ENCODE measurements at regions not wholly inside any gene's neighbourhood (a gene's known extent, or its start where the extent isn't known, plus 50 kb on each side); places are given as distances from the start of the nearest gene placed in this dataset.
"Not testable (repeated sequence)": the region's sequence is repeated elsewhere in the genome, so short reads cannot be mapped to it uniquely, and the experiment has no call there.

DNA sequence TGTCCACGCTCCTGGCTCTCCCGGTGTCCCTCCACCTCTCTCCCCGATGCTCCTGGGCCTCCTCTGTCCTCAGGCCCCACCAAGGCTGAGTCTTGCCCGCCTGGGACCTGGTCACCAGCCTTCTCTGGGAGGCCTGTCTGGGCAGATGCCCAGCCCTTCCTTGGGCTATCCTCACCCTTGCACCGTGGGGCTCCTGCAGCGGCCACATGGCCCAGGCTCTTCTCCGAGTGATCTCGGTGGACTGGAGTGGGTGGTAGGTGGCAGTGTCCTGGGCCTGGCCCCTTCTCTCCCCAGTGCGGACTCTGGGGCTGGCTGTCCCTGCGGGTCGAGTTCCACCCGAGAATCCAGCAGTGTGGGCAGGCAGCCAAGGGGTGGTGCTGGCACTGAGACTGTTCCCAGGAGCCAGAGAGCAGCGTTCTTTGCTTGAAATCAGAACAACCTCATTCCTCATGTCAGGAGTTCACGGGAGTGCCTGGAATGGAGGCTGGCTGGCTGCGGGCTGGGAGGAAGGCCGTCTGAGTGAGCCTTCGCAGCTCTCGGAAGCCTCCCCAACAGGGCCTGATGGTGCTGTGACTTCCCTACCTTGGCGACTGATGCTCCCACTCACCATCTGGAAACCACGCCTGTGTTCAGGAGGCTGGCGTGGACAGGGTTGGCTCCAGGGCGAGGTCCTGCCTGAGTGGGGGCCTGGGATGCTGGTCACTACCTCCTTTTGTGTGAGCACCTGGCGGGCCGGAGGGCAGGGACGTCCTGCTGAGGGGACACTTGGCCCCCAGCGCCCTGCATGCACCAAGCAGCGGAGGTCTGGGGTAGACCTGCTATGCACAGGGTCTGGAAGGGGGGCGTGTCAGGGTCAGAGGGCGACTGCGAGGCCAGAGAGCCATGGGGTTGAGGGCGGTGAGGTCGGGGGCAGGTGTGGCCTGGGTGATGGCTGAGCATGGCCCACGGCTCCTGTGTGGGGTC lies 113.9 kb downstream of the TMEM121 start:
- not testable (repeated sequence) for DNase-seq (ENCODE audit: low spot score)

DNA sequence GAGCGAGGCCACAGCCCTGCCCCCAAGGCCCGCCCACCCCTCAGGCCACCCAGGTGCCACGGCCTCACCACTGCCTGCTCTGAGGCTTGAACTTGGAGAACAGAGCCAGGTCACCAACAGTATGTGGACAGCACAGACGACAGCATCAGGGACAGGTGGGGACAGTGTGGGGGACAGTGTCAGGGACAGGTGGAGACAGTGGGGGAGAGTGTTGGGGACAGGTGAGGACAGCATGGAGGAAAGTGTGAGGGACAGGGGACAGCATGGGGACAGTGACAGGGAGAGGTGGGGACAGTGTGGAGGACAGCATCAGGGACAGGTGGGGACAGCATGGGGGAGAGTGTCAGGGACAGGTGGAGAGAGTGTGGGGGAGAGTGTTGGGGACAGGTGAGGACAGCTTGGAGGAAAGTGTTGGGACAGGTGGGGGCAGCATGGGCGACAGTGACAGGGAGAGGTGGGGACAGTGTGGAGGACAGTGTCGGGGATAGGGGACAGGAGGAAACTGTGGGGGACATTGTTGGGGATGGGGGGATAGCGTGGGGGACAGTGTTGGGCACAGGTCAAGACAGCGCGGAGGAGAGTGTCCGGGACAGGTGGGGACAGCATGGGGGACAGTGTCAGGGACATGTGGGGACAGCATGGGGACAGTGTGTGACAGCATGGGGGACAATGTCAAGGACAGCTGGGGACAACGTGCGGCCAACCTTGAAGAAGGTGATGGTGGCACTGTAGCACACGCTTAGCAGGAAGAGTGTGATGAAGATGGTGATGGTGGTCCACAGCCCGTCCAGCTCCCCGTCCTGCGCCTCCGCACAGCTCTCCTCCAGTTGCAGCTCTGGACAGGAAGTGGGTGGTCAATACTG lies 114.9 kb downstream of the TMEM121 start:
- DNase-seq (ENCODE audit: low spot score): no peak

DNA sequence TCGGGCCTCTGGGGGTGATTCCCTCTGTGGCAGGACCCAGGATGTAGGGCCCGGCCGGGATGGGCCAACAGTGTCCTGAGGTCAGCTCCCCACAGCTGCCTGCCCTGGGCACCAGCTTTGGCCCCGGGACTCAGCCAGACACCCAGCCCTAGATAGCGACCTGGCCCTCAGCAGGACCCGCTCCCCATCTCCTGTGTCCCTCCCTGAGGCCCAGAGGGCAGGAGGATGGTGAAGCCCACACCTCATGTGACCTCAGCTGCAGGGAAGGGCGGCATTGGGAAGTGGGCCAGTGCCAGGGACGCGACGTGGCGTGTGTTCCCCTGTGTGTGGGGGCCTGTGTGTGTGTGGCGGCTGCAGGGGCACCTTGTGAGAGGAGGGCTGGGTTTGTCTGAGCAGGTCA lies 115.6 kb downstream of the TMEM121 start:
- DNase-seq (ENCODE audit: low spot score): not testable (repeated sequence)

DNA sequence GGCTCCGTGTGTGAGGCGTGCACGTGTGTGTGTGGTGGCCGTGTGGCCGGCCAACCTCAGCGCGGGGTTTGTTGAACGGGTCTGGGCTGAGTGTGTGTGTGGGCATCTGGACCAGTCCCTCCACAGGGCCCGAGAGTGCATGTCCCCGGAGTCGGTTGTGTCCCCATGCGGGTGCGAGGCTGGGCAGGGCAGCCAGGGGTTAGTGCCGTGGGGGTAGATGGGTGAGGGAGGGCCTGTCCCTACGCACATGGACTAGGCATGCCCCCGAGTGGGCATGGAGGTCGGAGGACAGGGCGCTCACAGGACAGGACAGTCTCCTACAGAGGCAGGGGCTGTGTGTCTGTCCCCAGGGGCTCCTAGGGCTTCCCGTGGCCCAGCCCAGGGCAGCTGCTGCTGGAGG lies 116.1 kb downstream of the TMEM121 start:
- DNase-seq (ENCODE audit: low spot score): not testable (repeated sequence)

DNA sequence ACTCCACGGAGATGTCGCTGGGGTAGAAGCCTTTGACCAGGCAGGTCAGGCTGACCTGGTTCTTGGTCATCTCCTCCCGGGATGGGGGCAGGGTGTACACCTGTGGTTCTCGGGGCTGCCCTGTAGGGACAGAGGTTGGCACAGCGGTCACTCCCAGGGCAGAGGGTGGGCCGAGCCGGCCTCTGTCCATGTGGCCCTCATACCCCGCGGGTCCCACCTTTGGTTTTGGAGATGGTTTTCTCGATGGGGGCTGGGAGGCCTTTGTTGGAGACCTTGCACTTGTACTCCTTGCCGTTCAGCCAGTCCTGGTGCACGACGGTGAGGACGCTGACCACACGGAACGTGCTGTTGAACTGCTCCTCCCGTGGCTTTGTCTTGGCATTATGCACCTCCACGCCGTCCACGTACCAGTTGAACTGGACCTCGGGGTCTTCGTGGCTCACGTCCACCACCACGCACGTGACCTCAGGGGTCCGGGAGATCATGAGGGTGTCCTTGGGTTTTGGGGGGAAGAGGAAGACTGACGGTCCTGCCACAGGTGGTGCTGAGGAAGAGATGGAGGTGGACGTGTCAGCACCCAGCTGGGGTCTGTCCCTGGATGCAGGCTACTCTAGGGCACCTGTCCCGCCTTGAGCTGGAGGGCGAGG lies 117.1 kb downstream of the TMEM121 start:
- DNase-seq (ENCODE audit: low spot score): not testable (repeated sequence)

DNA sequence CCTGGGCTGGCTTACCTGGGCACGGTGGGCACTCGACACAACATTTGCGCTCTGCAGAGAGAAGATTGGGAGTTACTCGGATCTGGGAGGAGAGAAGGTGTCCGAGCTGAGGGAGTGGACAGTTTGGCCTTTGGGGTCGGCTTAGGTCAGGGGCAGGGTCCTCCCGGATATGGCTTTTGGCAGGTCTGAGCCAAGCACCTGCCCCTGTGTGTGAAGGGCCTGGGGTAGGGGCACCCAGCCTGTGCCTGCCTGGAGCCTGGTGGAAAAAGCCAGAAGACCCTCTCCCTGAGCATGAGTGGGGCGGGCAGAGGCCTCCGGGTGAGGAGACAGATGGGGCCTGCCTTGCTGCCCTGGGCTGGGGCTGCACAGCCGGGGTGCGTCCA lies 117.7 kb downstream of the TMEM121 start:
- not testable (repeated sequence) for DNase-seq (ENCODE audit: low spot score)

DNA sequence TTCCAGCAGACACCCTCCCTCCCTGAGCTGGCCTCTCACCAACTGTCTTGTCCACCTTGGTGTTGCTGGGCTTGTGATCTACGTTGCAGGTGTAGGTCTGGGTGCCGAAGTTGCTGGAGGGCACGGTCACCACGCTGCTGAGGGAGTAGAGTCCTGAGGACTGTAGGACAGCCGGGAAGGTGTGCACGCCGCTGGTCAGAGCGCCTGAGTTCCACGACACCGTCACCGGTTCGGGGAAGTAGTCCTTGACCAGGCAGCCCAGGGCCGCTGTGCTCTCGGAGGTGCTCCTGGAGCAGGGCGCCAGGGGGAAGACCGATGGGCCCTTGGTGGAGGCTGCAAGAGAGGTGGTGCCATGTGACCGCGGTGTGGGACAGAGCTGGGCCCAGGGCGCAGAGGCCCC lies 118.1 kb downstream of the TMEM121 start:
- not testable (repeated sequence) for DNase-seq (ENCODE audit: low spot score)

DNA sequence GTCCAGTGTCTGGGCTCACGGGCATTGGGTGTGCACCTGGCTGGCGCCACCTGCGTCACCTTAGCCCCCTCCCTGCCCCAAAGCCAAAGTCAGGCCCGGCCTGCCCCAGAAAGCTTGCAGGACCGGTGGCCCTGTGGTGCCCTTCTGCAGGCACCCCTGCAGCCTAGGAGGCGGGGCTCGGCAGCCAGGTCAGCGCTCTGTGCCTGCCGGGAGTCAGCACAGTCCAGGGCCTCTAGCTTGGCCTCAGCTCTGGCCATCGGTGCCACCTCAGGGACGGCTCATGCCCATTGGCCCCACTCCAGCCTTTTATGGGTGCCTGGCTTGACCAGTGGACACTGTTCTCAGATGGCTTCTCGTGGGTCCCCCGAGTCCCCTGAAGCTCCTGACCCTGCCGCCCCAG lies 118.5 kb downstream of the TMEM121 start:
- DNase-seq (ENCODE audit: low spot score): not testable (repeated sequence)

DNA sequence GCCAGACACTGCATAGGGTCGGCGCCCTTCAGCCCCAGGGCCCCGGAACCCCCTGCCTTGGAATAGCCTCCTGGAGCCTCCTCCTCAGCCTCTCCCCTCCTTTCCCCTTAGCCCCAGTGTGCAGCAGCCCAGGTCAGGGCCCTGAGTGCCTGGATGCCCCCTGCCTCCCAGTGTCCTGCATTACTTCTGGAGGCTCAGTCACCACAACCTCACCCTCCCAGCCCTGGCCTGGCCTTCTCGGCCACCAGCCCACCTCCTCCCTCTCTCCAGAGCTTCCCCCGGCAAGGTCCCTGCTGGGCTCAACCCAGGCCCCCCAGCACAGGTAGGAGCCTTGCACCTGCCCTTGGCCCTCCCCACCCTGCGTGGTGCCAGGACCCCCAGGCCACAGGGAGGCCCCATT lies 119.0 kb downstream of the TMEM121 start:
- not testable (repeated sequence) for DNase-seq (ENCODE audit: low spot score)

DNA sequence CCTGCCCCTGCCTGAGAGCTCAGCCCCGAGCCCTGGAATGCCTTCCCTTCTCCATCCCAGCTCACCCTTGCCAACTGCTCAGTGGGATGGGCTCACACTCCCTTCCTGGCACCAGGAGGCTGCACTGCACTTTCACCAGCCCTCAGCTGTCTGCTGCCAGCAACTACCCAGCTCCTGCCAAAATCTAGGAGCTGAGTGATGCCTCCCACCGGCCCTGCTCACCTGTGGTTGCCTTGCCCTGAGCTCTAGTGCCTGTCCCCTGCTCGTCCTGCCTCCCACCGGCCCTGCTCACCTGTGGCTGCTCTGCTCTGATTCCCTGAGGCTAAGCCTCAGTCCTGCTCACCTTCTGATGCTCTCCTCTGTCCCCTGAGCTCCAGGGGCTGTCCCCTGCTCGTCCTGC lies 119.8 kb downstream of the TMEM121 start:
- no peak for DNase-seq (ENCODE audit: low spot score)

DNA sequence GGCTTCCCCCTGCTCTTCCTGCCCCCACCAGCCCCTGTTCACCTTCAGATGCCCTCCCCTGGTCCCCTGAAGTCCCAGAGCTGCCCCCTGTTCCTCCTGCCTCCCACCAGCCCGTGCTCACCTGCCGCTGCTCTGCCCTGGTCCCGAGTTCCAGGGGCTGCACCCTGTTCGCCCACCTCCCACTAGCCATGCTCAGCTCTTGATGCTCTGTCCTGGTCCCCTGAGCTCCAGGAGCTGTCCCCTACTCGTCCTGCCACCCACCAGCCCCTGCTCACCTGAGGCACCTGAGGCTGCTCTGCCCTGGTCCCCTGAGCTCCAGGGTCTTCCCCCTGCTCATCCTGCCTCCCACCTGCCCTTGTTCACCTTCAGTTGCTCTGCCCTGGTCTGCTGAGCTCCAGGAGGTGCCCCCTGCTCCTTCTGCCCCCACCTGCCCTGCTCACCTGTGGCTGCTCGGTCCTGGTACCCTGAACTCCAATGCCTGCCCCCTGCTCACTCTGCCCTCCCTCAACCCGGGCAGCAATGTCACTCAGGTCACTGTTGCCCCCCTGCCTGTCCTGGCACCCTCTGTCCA lies 120.4 kb downstream of the TMEM121 start:
- not testable (repeated sequence) for DNase-seq (ENCODE audit: low spot score)

DNA sequence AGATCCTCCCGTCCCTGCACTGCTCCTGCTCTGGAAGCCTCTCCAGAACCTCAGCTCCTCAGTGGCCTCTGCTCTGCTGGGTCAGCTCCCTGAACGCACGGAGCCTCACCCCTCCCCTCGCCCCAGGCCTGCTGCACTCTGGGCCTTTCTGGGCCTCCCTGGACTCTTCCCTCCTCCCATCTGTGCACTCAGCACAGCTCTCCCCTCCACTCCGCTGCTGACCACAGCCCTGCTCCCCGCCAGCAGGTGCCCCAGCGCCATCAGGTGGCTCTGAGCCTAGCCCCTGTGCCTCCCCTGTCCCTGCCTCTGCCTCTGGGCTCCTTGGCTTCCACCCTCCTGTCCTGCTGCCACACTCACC lies 121.0 kb downstream of the TMEM121 start:
- DNase-seq (ENCODE audit: low spot score): not testable (repeated sequence)

DNA sequence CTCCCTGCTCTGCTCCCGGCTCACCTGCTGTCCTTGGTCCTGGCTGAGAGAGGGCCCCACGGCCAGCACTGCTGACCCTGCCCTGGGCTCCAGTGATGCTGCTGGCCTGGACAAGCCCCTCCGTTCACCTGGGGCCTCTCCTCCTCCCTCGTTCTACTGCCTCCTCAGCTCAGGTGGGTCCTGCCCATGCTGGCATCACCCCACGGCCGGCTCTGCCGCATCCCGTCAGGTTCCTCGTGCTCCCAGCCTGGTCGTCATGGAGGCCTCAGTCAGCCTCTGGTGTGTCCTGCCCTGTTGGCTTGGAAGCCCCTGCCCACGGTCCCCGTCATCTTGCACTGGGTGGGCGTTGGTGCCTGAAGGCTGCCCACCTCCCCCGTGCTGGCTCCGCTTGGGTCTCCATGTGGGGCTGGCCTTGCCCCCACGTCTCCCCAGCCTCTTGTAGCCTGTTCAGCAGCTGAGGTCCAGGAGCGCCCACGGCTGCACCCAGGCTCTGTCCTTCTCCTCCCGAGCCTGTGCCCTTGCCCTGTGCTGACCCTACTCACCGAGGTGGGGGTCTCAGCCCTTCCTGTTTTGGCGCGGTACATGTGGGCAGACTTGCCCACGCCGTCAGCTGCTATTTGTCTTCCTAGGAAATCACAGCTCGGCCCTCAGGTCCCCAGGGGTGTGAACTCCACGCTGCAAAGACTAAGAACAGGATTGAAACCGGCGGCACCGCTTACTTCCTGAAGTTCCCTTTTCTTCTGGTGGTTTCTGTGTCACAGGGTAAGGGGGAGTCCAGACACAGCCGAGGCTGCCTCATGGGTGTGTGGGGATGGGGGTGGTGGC lies 121.6 kb downstream of the TMEM121 start:
- no peak for DNase-seq (ENCODE audit: low spot score)

DNA sequence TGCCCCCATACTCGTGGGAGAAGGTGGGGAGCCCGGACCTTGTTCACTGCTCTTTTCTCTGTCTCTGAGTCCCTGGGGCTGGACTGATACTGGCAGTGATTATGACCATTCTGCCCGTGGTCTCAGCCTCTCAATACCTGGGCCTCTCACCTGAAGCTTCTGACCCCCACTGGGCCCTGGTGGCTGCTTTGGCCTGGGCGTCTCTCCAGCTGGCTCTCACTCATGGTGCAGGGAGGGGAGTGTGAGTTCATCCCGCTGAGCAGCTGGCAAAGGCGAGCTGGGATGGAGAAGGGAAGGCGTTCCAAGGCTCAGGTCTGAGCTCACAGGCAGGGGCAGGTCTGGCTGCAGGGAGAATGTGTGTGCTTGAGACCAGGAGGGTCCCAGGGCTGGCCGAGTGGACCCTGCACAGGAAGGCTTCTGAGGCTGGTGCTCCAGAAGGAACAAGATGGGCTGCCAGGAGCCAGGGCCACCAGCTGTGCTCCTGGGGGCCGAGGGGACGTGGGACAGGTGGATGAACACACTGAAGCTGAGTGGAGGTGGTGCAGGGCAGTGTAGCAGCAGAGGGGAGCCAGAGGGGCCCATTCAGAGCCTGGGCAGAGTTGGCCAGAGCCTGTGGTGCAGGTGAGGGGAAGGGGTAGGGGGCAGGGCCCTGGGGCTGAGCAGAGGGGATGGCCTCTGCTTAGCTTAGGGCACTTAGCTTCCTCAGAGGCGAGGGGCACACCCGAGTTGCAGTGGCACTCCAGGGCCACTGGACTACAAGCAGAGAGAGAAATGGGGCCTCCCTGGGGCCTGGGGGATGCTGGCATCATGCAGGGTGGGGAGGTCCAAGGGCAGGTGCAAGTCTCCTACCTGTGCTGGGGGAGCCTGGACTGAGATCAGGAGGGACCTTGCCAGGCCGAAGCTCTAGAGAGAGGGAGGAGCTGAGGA lies 122.5 kb downstream of the TMEM121 start:
- DNase-seq (ENCODE audit: low spot score): not testable (repeated sequence)

DNA sequence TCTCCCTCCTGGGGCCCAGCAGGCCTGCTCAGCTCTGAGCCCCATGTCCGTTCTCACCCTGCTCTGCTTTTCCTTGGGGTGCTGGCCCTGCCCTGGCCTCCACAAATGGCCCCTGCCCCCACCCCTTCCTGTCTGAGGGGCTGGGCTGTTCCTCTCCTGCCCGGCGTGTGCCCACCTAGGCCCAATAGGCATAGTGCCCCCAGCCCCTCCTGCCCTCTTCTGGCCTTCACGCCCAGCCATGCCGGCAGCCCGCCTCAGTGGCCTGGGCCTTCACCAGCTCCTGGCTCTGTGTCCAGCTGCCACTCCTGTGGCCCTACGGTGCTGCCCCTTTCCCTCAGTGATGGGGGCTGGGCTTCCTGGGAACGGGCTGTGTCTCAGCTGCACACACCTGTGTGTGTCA lies 125.9 kb downstream of the TMEM121 start:
- DNase-seq (ENCODE audit: low spot score): not testable (repeated sequence)

DNA sequence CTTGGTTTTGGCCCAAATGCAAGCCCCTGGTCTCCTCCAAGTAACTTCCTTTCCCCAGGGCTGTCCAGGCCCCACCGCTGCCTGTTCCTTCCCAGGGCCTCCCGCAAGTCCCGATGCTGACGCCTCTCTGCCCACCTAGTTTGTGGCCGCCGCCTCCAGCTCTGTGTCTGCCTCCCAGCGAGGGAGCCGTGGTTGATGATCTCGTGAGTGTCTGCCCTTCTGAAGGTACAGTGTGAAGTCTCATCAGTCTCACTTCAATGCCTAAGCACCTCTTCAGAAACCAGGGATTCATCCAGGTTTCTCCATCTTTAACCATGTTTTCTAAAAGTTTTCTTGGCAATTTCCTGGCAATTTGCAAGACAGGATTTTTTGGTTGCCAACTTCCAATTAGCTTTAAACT lies 127.5 kb downstream of the TMEM121 start:
- not testable (repeated sequence) for DNase-seq (ENCODE audit: low spot score)

DNA sequence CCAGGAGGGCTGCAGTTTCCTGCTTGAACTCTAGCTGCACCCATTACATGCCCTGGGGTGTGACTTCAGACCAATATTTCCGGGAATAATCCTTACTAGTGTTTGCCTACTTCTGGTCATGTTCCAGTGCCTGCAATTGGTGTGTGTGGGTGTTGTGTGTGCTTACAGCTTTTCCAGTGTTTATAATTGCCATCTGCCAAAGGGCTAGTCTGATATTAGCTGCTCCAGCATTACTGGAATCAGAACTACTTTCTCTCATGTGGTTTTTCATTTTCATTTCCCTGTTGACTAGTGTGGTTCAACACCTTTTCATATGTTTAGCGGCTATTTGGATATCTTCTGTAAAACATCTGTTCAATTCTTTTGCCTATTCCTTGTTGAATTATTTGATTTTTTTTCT lies 132.9 kb downstream of the TMEM121 start:
- DNase-seq (ENCODE audit: low spot score): not testable (repeated sequence)

DNA sequence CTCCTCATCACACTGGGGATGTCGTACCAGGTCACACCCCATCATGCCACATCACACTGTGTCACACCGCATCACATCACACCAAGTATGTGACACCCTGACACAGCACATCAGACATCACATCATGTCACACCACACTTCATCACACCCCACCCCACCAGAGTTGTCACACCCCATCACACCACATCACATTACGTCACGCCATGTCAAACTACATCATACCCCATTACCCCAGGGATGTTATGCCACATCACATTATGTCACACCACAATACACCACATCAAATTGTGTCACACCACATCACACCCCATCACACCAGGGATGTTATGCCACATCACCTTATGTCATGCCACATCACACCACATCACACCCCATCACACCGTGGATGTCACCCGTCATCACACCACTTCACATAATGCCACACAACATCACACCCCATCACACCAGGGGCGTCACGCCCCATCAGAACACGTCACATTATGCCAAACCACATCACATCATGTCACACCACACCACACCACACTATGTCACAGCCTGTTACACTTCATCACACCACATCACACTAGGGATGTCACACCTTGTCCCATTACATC lies 133.6 kb downstream of the TMEM121 start:
- DNase-seq (ENCODE audit: low spot score): no peak

DNA sequence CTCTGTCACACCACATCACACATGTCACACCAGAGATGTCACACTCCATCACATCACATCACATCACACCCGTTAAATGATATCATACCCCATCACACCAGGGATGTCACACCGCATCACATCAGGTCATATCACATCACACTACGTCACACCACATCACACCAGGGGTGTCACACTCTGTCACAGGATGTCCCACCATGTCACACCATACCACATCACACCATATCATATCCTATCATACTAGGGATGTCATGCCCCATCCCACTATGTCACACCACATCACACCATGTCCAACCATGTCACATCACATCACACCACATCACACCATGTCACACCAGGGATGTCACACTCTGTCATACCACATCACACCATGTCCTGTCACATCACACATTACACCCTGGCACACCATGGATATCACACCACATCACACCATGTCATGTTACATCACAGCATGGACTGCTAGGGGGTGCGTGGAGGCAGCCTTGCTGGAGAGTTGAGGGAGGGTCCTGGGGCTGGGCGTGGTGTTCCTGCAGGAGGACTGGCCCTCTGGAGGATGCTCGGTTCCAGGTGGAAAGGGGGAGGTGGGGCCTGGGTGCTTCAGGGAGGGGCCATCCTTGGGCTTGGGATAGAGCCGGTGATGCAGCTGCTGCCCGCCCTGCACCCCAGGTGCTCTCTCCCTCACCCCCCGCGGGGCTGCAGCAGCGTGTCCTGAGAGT lies 134.6 kb downstream of the TMEM121 start:
- DNase-seq (ENCODE audit: low spot score): no peak

All from AG20443 (cell line).